GM12878 (cell line): ENCODE measurements at regions not wholly inside any gene's neighbourhood (a gene's known extent, or its start where the extent isn't known, plus 50 kb on each side); places are given as distances from the start of the nearest gene placed in this dataset.

Experiments used
- ATAC-seq: fragments of 200-7000 bp; cut with Tn5 transposase; 3 replicates; pipeline ENCODE4 v1.9.1; 2020; ENCODE audit warnings: mild to moderate bottlenecking, moderate library complexity
- BruUV-seq: library from RNA; stranded (reverse); fragments of 400-500 nt; replicated peaks from 2 replicates; lab custom pipeline; 2021; lab: Mats Ljungman, UMichigan
- CTCF ChIA-PET: fragments of 300-600 bp; sonication (Branson Sonifier 250); formaldehyde crosslinking; extraction: SDS; loops from one replicate; lab custom pipeline; 2021; ENCODE audit warnings: inconsistent platforms; lab: Yijun Ruan, JAX
- POLR2A ChIA-PET: fragments of 350-600 bp; formaldehyde crosslinking; extraction: SDS; loops from one replicate; lab custom pipeline; 2021; ENCODE audit warnings: inconsistent platforms; lab: Charles Lee
- RAD21 ChIA-PET: fragments of 300-600 bp; sonication (Branson Sonifier 250); formaldehyde crosslinking; loops from one replicate; lab custom pipeline; 2023; ENCODE audit warnings: antibody characterized with exemption; ENCODE audit not compliant: unreplicated experiment; lab: Charles Lee
- SMC1A ChIA-PET: fragments of 300-600 bp; sonication (Branson Sonifier 250); formaldehyde crosslinking; loops from one replicate; lab custom pipeline; 2023; ENCODE audit not compliant: unreplicated experiment, uncharacterized antibody; lab: Charles Lee
- DNase-seq: peaks from one replicate; pipeline ENCODE4 v3.0.0-alpha.2; 2011; ENCODE audit warnings: low read depth, low spot score
- FAIRE-seq: peaks from 3 replicates; lab custom pipeline; 2011; peaks lifted over from hg19 to GRCh38; lab: Jason Lieb, UNC
- H2AFZ ChIP-seq: 2 replicates; pipeline ENCODE4 v1.6.0; 2011; ENCODE audit warnings: low read depth, low read length, control low read depth; ENCODE audit not compliant: control insufficient read depth
- H3K27ac ChIP-seq: 2 replicates; pipeline ENCODE4 v1.5.1; 2011; ENCODE audit warnings: control low read depth; ENCODE audit not compliant: control insufficient read depth, insufficient read depth
- H3K27me3 ChIP-seq, 2 experiments: replicated peaks in 1 of 2; 2 replicates each; pipeline versions ENCODE4 v1.6.0 to v1.6.1; 2011; ENCODE audit warnings: low read length in 1 of 2; ENCODE audit not compliant: control insufficient read depth in 2 of 2, insufficient read depth in 2 of 2
- H3K36me3 ChIP-seq, 2 experiments: 2 replicates each; pipeline ENCODE4 v1.5.1; 2011; ENCODE audit warnings: low read length in 1 of 2; ENCODE audit not compliant: control insufficient read depth in 2 of 2, insufficient read depth in 2 of 2
- H3K4me1 ChIP-seq: 2 replicates; pipeline ENCODE4 v1.6.1; 2011; ENCODE audit warnings: mild to moderate bottlenecking, low read length, moderate library complexity, mixed read lengths; ENCODE audit not compliant: control insufficient read depth, insufficient read depth
- H3K4me2 ChIP-seq: 2 replicates; pipeline ENCODE4 v1.6.0; 2011; ENCODE audit warnings: control low read depth; ENCODE audit not compliant: control insufficient read depth, insufficient read depth
- H3K4me3 ChIP-seq: fragments of 200-600 bp; sonication (generic); 2 replicates; pipeline ENCODE4 v1.5.1; 2016
- H3K79me2 ChIP-seq: 2 replicates; pipeline ENCODE4 v1.6.0; 2011; ENCODE audit warnings: low read length; ENCODE audit not compliant: control insufficient read depth, insufficient read depth
- H3K9ac ChIP-seq: 2 replicates; pipeline ENCODE4 v1.8.0; 2011; ENCODE audit warnings: low read length, control low read depth, mixed read lengths; ENCODE audit not compliant: control insufficient read depth, insufficient read depth
- H3K9me3 ChIP-seq: replicated peaks from 3 replicates; pipeline ENCODE4 v1.5.1; 2011; ENCODE audit warnings: mild to moderate bottlenecking, low read length; ENCODE audit not compliant: control insufficient read depth, insufficient read depth
- H4K20me1 ChIP-seq: 2 replicates; pipeline ENCODE4 v1.6.0; 2011; ENCODE audit not compliant: control insufficient read depth, insufficient read depth
- BCL11A ChIP-seq: IDR thresholded peaks from 2 replicates; pipeline ENCODE4 v1.6.1; 2011; ENCODE audit warnings: low read depth, low read length
- DPF2 ChIP-seq: fragments of 450-650 bp; IDR thresholded peaks from 2 replicates; pipeline ENCODE4 v1.6.1; 2017; ENCODE audit warnings: mild to moderate bottlenecking
- EGR1 ChIP-seq, 2 experiments: IDR thresholded peaks; 1 replicate in 1 of 2; 2 replicates in 1 of 2; pipeline ENCODE4 v1.6.1; 2011 to 2012; ENCODE audit warnings: low read depth in 2 of 2, low read length in 2 of 2, borderline replicate concordance in 1 of 2, mild to moderate bottlenecking in 1 of 2, moderate library complexity in 1 of 2
- GABPA ChIP-seq: IDR thresholded peaks from 2 replicates; pipeline ENCODE4 v1.6.1; 2014; ENCODE audit warnings: antibody characterized with exemption, low read depth, mild to moderate bottlenecking, inconsistent platforms
- HCFC1 ChIP-seq: fragments of 150-350 bp; IDR thresholded peaks from 2 replicates; pipeline ENCODE4 v1.6.1; 2014; ENCODE audit warnings: low read length
- NBN ChIP-seq: fragments of 450-650 bp; IDR thresholded peaks from 2 replicates; pipeline ENCODE4 v1.6.1; 2016
- PML ChIP-seq: IDR thresholded peaks from 2 replicates; pipeline ENCODE4 v1.6.1; 2012; ENCODE audit warnings: low read length, inconsistent platforms
- RBBP5 ChIP-seq: fragments of 200-600 bp; sonication (generic); conservative IDR thresholded peaks from 2 replicates; pipeline ENCODE4 v1.6.1; 2016
- RCOR1 ChIP-seq: conservative IDR thresholded peaks from 2 replicates; pipeline ENCODE4 v1.6.1; 2012; ENCODE audit warnings: low read depth, low read length, improper control_type of control experiment
- SUPT20H ChIP-seq: IDR thresholded peaks from 2 replicates; pipeline ENCODE4 v1.6.1; 2011; ENCODE audit warnings: low read depth, mild to moderate bottlenecking, low read length, moderate library complexity, borderline replicate concordance; ENCODE audit not compliant: control insufficient read depth
- TBL1XR1 ChIP-seq: IDR thresholded peaks from 2 replicates; pipeline ENCODE4 v1.6.1; 2012; ENCODE audit warnings: low read depth, low read length, improper control_type of control experiment
- ZNF274 ChIP-seq: IDR thresholded peaks from one replicate; pipeline ENCODE4 v1.8.0; 2011; ENCODE audit not compliant: insufficient read length, insufficient read depth
- WGBS: methylation state at CpG from one replicate; pipeline ENCODE4 v1.1.6; 2016; ENCODE audit warnings: low lambda C conversion rate; ENCODE audit not compliant: insufficient replicate concordance, insufficient coverage; ENCODE audit errors: missing lambda C conversion rate; 5-methylcytosine and 5-hydroxymethylcytosine counted together
- in situ Hi-C: fragments of 300-500 bp; cut with MboI; formaldehyde crosslinking; loops from 9 replicates; pipeline ENCODE4 v1.14.3; 2018; ENCODE audit warnings: mixed read lengths
- intact Hi-C: fragments of 100-400 bp; cut with micrococcal nuclease; formaldehyde crosslinking; loops from one replicate; pipeline ENCODE4 v1.14.2; 2022; ENCODE audit not compliant: unreplicated experiment
- TF ChIP-seq, protein P1 (sequence below): fragments of 450-650 bp; IDR thresholded peaks from 2 replicates; pipeline ENCODE4 v1.6.1; 2017; ENCODE audit warnings: mild to moderate bottlenecking, low read depth, inconsistent platforms; ENCODE audit not compliant: poor library complexity, severe bottlenecking
- TF ChIP-seq, protein P2 (sequence below): fragments of 150-350 bp; IDR thresholded peaks from 2 replicates; pipeline ENCODE4 v1.6.1; 2014; ENCODE audit warnings: mild to moderate bottlenecking, low read depth, low read length

DNA sequence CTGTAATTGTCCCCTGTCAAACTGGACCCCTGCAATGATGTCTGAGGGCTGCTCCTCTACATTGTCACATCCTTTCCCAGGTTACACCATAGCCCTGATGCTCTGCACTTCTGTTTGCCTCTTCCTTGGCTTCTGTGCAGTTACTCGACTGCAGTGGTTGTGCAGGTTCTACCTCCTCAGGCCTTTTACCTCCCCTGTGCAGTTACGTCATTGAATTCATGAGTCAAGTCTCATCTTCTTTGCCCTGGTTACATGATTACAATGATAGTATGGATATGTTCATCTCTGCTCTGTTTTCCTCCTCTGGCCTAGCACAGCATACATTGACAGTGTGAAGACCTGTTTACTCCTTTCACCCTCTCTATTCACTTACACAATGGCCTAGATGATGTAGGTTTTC, 83.2 kb downstream of the FAM47B start (continued):
- TF ChIP-seq RCOR1 (no peak), BCL11A (no peak), EGR1 (IDR thresholded peaks at IDR 0.05; ENCODE audit: borderline replicate concordance in 1 of 2, low read depth in 2 of 2, low read length in 2 of 2) (no peak), HCFC1 (no peak)

DNA sequence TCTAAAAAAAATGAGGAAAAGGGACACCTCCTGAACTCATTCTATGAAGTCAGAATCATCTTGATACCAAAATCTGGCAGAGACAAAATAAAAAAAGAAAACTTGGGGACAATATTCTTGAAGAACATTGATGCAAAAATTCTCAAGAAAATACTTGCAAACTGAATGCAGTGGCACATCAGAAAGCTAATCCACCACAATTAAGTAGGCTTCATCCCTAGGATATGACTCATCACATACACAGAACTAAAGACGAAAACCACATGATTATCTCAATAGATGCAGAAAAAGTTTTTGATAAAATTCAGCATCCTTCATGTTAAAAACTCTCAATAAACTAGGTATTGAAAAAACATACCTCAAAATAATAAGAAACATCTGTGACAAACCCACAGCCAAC, 98.3 kb downstream of the FAM47B start:
- ChIA-PET SMC1A (no interaction called here), RAD21 (no interaction called here), CTCF (no interaction called here), POLR2A (no interaction called here)
- no TSS peak for BruUV-seq
- Histone ChIP-seq H3K9me3 (no peaks in the 10 kb centered on the region), H3K4me1 (no peaks in the 10 kb centered on the region), H3K27me3 (no peaks in the 10 kb centered on the region), H3K4me2 (no peak overlapping the region), H3K79me2 (no peaks in the 10 kb centered on the region), H4K20me1 (no peaks in the 10 kb centered on the region), H3K36me3 (no peaks in the 10 kb centered on the region), H2AFZ (no peak overlapping the region), H3K4me3 (no peak overlapping the region), H3K27ac (no peak overlapping the region), H3K9ac (no peak overlapping the region)
- in situ Hi-C loops (no loop called here), intact Hi-C loops (no loop called here)
- 0% methylated on average over 1 of the region's 1 CpG for WGBS
- no peak for ATAC-seq
- FAIRE-seq, result no peak
- TF ChIP-seq BCL11A, result no peak
- TF ChIP-seq, protein P1, sequence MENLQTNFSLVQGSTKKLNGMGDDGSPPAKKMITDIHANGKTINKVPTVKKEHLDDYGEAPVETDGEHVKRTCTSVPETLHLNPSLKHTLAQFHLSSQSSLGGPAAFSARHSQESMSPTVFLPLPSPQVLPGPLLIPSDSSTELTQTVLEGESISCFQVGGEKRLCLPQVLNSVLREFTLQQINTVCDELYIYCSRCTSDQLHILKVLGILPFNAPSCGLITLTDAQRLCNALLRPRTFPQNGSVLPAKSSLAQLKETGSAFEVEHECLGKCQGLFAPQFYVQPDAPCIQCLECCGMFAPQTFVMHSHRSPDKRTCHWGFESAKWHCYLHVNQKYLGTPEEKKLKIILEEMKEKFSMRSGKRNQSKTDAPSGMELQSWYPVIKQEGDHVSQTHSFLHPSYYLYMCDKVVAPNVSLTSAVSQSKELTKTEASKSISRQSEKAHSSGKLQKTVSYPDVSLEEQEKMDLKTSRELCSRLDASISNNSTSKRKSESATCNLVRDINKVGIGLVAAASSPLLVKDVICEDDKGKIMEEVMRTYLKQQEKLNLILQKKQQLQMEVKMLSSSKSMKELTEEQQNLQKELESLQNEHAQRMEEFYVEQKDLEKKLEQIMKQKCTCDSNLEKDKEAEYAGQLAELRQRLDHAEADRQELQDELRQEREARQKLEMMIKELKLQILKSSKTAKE, result no peak
- no peak for TF ChIP-seq PML
- no peak for TF ChIP-seq ZNF274
- TF ChIP-seq, protein P2, sequence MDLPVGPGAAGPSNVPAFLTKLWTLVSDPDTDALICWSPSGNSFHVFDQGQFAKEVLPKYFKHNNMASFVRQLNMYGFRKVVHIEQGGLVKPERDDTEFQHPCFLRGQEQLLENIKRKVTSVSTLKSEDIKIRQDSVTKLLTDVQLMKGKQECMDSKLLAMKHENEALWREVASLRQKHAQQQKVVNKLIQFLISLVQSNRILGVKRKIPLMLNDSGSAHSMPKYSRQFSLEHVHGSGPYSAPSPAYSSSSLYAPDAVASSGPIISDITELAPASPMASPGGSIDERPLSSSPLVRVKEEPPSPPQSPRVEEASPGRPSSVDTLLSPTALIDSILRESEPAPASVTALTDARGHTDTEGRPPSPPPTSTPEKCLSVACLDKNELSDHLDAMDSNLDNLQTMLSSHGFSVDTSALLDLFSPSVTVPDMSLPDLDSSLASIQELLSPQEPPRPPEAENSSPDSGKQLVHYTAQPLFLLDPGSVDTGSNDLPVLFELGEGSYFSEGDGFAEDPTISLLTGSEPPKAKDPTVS, result no peak
- no peak for TF ChIP-seq EGR1 (IDR thresholded peaks at IDR 0.05; ENCODE audit: borderline replicate concordance in 1 of 2, low read depth in 2 of 2, low read length in 2 of 2)
- no peak for TF ChIP-seq RBBP5
- TF ChIP-seq TBL1XR1, result no peak
- TF ChIP-seq GABPA, result no peak
- no peak for TF ChIP-seq NBN
- TF ChIP-seq DPF2, result no peak
- TF ChIP-seq SUPT20H, result no peak
- no peak for DNase-seq
